A549 (cell line): ENCODE measurements at regions not wholly inside any gene's neighbourhood (a gene's known extent, or its start where the extent isn't known, plus 50 kb on each side); places are given as distances from the start of the nearest gene placed in this dataset.

Source experiments
- CHD4 ChIP-seq: fragments of 200-600 bp; sonication (generic); IDR thresholded peaks from 2 replicates; pipeline ENCODE4 v1.6.1; 2016; ENCODE audit warnings: antibody characterized with exemption, mild to moderate bottlenecking, borderline replicate concordance
- CTCF ChIP-seq: fragments of >200 bp; sonication (Bioruptor Twin); formaldehyde crosslinking; IDR thresholded peaks from 3 replicates; pipeline ENCODE4 v1.5.1; 2016
- E2F6 ChIP-seq: IDR thresholded peaks from 2 replicates; pipeline ENCODE4 v1.6.1; 2012; ENCODE audit warnings: low read depth, borderline replicate concordance
- HDAC2 ChIP-seq: fragments of 200-600 bp; sonication (generic); IDR thresholded peaks from 2 replicates; pipeline ENCODE4 v1.6.1; 2016
- POLR2A ChIP-seq: IDR thresholded peaks from 2 replicates; pipeline ENCODE4 v1.6.1; 2012; ENCODE audit warnings: mild to moderate bottlenecking, low read length
- RAD21 ChIP-seq, 2 experiments: fragments of >200 bp in 1 of 2; sonication (Bioruptor Twin) in 1 of 2; formaldehyde crosslinking in 1 of 2; IDR thresholded peaks in 1 of 2; conservative IDR thresholded peaks in 1 of 2; 2 replicates in 1 of 2; 3 replicates in 1 of 2; pipeline ENCODE4 v1.6.1; 2012 to 2018; ENCODE audit warnings: inconsistent platforms in 1 of 2
- RCOR1 ChIP-seq: fragments of 150-350 bp; IDR thresholded peaks from 2 replicates; pipeline ENCODE4 v1.6.1; 2014; ENCODE audit warnings: antibody characterized with exemption, low read length, low read depth
- SMC3 ChIP-seq: fragments of >200 bp; sonication (Bioruptor Twin); formaldehyde crosslinking; IDR thresholded peaks from 3 replicates; pipeline ENCODE4 v1.6.1; 2018; ENCODE audit warnings: inconsistent platforms
- ZC3H11A ChIP-seq: fragments of 450-650 bp; IDR thresholded peaks from 2 replicates; pipeline ENCODE4 v1.6.1; 2014; ENCODE audit warnings: antibody characterized with exemption, mild to moderate bottlenecking

GRCh38 chr10:88116971-88117626 is 253.7 kb downstream of the PTEN start:
- TF ChIP-seq RAD21 (conservative IDR thresholded peaks at IDR 0.05 in 1 of 2, IDR thresholded peaks at IDR 0.05 in 1 of 2) (no peak), CTCF (no peak), POLR2A (no peak), HDAC2 (no peak), E2F6 (no peak), CHD4 (no peak), SMC3 (no peak), ZC3H11A (no peak), RCOR1 (no peak)
